ENCODE measurements at regions not wholly inside any gene's neighbourhood (a gene's known extent, or its start where the extent isn't known, plus 50 kb on each side); places are given as distances from the start of the nearest gene placed in this dataset.

DNA sequence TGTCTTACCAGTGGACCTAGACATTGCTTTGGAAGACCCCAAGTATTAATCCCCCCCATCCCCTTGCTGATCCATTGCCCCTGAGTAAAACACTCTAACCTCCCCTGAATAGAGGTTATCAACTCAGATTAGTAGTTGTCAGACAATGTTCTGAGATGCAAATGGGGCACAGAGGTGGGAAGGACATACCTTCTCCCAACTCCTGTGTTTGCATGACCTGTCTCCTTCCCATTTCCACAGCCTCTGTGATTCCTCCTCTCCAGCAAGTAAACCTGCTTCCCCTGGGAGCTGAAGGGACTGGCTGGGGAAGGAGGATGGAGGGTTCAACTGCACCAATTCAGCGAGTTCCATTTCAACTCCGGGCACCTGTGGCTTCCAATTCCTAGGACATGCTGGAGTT is 199.8 kb upstream of the SASH1 start:
- FAIRE-seq (no peak), DNase-seq (ENCODE audit: low spot score) (no peak)

DNA sequence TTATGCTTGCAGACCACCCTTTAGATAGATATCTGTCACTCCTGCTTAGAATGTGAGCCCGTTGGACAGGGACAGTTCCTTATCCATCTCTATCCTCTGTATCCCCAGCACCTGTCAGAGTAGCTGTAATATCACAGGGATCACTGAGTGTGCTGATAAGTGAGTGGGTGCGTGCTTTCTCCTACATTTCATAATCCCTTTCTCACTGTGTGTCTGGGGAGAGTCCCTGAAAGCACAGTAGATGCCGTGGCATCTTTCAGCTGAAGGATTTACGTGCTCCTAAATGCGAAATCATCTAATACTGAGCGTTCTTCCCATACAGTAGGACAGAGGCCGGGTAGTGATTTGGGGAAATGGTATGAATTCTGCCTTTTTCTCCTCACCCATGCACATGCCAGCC is 198.9 kb upstream of the SASH1 start:
- FAIRE-seq (no peak), DNase-seq (ENCODE audit: low spot score) (no peak)

DNA sequence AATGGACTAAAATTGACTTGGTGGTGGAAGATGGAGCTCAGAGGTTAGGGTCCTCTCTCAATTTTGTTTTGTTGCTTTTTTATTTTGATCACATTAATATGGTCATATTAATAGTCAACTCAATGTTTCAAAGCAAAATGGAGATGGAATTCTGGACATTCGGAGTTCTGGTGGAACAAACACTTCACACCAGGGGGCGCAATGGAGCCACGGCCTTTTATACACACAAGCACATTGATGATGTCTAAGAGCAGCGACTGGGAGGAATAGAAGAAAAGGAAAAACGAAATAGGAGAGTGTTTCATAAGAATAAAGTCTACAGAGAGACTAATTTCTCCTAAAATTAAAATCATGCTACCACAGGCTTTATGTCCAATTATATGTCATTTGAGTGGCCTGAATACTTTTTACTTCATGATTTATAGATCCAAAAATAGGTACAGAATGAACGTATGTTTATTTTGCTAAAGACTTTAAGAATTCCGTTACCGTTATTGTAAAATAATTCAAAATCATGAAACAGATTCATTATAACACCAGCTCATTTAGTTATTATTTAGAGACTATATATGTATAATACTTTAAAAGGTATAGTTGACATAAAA is 197.6 kb upstream of the SASH1 start:
- peak; percentile 61 for DNase-seq (ENCODE audit: low spot score)
- no peak for FAIRE-seq

DNA sequence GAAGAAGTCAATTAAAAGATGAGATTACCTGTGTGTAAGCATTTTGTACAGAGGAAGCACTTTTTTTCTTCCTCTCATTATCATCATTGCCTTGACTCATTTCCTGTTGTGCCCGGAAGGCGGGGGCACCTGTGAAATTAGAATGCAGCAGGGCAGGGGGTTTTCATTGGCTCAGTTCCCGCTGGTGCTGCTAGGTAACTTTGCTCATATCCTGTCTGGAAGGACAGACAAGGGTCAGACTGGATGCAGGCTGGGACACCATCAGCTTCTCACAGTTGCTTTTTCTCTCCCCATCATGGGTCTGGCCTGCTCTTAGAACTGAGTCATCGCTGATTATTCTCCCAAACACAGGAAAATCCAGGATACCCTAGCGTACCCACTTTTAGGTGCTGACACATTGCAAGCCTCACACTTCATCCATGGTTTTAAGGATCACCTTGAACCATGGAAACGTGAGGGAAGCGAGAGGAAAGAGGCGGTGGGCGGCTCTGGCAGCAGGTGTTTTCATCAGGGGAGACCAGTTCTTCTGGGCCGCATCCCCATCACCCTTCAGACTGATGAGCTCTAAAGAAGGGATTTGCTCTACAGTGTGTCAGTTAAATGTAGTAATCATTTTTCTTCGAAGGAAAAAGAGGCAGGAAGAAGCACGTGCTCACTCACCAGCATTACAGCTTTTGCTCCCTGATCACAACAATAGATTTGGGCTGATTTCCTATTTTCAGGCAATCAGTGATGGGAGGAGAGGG is 195.7 kb upstream of the SASH1 start:
- peak; percentile 51 for DNase-seq (ENCODE audit: low spot score)

DNA sequence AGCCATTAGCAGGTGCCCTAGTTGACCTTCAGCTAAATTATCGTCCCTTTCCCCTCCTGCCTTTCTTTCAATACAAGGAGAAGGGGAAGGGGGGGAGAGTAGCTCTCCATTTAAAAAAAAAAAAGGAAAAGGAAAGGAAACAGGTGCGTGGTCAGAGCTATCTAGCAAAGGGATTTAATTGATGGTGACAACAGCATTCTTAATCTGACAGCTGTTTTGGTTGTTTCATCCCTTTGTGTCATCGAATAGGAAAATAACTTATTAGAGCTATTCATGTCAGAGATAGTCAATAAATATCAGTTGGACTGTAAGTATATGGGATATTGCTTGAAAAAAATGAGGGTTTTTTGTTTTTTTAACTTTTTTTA is 195.2 kb upstream of the SASH1 start:
- no peak for FAIRE-seq
- no peak for DNase-seq (ENCODE audit: low spot score)

More for the DNA sequence above, 195.7 kb upstream of the SASH1 start:
- FAIRE-seq = peak; percentile 20

DNA sequence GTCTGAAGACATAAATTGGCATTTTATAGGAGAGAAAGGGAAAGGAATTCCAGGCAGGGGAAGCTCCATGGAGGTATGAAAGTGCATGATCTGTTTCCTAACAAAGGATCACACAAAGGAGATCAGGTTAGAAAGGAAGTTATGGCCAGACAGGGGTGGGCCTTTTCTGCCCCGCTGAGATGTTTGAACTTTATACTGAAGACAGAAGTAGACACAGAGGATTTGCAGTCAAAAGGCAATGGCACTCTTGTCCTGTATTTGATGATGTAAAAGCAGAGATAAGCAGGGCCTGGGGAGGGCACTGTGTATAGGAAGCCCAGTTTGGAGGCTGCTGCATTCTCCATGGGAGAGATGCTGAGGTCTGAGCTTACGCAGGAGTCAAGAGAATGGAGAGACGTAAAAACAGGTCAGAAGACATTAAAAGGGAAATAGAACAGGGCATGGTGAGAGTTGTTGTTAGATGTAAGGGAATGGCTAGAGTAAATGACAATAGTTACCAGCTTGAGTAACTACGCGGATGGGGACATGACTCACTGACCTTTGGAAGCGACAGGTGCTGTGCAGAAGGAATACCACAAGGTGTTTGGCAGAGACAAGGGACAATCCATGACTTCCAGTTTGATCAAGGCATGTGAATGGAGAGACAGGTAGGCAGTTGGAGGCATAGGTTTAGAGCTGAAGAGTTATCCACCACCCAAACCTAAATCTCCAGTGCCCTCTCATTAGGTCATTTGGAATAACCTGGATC is 190.6 kb upstream of the SASH1 start:
- FAIRE-seq (no peak), DNase-seq (ENCODE audit: low spot score) (no peak)

DNA sequence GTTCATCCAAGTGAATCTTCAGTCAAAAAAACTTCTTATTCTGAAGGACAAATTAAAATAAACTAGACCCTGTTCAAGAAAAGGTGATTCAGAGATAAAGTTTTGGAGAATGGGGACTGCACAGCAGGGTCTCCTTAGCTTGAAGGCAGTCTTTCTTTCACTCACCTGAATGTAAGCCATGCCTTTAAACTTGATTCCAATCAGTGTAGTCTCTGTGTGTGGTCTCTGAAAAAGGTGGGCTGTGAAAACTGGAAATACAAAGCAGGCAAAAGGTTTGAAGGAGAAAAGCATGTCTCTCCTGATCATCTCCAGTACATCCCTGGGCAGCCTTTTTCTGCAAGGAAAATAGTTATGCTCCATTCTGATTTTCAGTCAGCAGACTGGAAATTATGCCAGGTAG is 188.0 kb upstream of the SASH1 start:
- FAIRE-seq = no peak
- no peak for DNase-seq (ENCODE audit: low spot score)

DNA sequence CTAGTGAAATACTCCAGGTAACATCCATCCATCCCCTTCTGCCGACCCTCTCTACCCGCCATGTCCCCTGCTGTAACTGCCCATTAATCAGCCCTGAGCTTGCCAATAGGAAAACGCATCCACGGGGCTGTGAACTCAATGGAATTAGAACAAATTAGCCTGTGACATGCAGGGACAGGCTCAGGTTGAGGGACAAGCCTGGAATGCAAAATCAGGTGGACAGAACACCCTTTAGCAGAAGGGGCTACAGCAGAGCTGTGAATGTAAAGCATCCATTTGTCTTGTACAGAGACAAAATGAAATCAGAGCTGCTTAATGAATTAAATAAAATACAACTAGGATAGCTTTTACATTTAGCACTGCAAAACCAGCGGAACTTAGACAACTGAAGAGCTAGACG is 187.3 kb upstream of the SASH1 start:
- DNase-seq (ENCODE audit: low spot score) (no peak), FAIRE-seq (no peak)

DNA sequence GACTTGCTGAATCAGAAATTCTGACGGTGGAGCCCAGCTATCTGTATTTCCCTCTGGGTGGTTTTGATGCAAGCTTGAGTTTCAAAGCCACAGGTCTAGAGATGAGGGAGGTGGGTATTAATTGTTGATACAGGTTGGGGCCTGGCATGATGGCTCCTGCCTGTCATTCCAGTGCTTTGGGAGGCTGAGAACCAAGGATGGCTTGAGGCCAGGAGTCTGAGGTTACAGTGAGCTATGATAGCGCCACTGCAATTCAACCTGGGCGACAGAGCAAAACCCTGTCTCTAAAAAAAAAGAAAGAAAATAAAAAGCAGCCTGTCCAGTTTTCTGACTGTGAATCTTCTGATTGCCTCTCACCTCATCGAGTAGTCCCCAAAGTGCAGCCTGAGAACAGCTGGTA is 184.8 kb upstream of the SASH1 start:
- DNase-seq (ENCODE audit: low spot score) (no peak), FAIRE-seq (no peak)

DNA sequence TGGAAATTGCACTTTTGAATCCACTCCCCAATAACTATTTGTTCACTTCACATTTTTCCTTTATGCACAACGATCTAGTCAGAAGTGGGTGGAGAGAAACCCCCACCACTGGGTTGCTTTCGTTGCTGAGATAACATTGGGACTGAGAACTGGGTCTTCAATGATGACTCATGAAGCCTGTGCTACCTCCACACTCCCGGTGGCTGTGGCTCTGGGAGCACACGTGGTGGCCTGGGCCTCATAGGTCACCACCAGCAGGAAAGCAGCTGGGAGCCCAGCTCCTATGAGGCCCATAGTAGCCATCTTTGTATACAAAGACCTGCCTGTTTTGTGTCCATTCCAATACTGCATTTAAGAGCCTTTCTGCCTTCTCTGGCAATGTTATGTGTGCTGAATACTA is 178.0 kb upstream of the SASH1 start:
- DNase-seq (ENCODE audit: low spot score) (peak; percentile 17), FAIRE-seq (no peak)

DNA sequence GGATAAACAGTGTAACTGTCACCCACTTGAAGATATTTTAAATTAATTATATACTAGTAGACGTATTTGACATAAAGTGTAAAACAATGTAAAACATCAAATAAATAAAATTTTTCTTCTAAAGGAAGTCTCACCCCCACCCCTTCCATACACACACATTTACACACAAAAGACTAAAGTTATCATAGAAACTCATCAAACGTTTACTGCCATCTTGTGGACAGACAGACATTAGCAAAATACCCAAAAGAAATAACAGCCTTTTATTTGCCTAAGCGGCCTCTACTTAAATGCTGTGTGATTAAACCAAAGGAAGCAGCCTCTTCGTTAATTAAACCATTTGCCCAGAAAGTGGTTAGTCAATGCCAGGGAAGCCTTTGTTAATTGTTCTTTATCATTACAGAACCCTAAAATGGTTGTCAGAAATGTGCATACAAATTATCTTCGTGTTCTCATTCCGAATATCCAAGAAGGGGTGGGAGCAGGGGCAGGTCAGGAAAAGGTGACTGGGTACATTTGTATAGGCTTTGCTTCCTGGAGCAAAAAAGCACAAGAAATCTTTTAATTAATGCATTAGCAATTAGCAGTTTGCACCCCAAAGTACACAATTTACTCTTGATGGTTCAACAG is 176.2 kb upstream of the SASH1 start:
- no peak for FAIRE-seq
- peak; percentile 33 for DNase-seq (ENCODE audit: low spot score)

DNA sequence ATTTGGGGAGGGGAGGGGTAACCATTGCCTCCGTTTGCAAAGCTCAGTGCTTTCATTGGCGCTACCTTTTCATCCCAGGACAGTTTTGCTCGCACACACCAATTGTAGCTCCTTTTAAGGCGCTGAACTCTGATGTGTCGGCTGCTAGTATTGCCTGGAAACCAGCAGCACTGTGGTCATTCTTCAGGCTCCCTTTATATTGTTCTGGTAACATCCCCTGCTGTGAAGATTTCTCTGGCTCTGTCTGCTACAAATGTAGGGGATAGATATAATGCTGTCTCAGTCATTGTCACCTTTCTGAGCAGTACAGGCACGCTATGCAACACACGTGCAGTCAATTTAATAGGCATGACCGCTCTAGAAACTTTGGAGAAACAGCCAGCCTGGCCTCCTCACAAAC is 172.9 kb upstream of the SASH1 start:
- DNase-seq (ENCODE audit: low spot score) (no peak), FAIRE-seq (no peak)

DNA sequence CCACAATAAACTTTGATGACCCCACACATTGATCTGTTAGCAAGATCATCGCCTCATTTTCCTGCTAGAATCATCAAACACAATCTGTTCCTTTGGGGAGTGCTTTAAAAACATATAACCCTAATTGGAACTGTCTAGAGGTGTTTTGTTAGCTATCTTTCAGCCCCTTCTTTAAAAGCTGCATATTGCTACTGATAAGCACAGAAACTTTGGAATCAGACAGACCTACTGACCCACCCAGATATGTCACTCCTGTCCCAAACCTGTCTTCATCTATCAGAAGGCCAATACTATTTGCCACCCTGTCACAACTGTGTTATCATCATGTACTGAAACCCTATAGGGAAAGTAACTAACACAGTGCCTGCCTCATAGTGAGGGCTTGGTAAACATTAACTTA is 172.4 kb upstream of the SASH1 start:
- FAIRE-seq (no peak), DNase-seq (ENCODE audit: low spot score) (no peak)

DNA sequence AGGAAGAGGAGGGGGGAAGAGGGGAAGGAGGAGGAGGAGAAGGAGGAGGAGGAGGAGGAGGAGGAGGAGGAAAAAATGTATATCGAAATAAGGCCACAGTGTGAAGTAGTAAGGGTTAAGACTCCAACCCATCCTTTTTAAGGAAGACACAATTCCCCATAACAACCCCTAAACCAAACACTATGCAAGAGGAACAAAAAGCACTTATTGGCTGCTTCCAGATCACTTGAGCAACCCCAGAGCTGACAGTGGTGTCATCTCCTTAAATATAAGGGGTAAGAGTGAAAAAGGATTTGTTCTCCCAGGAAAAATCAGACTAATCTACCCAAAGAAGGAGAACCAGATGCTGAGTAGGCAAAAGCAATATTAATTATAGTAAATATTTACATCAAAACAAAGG is 169.1 kb upstream of the SASH1 start:
- FAIRE-seq (no peak), DNase-seq (ENCODE audit: low spot score) (no peak)

DNA sequence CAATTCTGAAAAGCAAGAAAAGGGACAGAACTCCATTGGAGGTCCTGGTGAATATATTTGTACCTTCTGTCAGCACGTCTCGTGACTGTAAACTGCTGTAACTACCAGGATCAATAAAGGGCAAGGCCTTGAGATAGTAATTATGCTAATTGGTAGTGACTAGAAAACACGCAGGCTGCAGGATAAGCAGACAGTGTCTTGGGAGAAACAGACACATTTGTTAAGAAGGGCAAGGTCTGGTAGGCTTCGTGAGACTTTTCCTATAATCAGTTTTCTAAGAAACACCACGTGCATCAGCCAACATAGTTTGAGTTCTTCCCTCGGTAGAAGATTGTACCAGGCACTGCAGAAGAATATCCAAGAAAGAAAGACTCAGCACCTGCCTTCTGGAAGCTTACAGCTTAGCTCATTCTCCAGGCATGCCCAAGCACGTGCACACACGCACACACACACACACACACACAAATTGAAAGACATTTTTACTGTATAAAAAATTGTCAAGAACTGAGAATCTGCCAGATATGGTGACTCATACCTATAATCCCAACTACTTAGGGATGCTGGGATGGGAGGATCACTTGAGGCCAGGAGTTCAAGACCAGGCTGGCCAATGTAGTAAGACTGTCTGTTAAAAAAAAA is 167.0 kb upstream of the SASH1 start:
- FAIRE-seq (no peak), DNase-seq (ENCODE audit: low spot score) (no peak)

DNA sequence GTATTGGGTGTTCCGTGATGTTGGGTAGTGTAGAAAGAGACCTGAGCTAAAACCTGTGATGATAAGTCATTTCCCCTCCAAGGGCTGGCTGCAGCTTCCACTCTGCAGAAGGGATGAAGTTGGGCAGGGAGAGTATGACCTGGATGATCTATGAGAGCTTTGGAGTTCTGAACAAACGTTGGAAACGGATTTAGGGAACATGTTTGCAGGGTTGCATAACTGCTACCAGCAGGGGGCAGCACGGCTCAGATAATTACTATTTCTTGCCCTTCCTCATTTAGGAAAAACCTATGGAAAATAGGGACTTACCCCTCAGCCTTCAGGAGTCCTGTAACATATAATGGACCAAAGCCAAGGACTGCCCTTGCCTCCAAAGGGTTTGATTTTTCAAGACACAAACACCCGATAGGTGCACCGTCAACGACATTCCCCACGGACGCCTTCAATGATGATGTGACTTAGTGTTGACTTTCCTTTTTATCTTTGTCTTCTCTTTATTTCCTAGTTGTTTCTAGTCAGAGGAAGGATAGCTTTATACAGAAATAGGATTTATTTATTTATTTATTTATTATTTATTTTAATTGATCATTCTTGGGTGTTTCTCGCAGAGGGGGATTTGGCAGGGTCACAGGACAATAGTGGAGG is 164.9 kb upstream of the SASH1 start:
- peak; percentile 39 for DNase-seq (ENCODE audit: low spot score)
- FAIRE-seq = no peak

DNA sequence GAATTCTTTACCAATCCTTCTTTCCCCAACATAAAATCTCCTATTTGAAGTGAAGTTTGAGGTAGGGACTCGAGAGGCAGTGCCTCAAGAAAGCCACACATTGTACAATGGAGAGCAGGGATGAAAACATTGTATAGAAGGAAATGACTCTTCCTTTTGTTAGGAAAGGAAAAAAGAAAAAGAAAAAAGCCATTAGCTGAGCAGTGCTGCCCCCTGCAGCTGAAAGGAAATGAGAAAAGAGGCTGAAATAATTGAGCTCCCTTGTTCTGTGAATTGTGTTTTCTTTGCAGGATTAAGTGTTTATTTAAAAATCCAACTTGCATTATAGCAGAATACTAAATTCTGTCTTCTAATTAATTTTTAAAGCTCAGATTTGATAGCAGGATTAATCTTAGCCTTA is 162.9 kb upstream of the SASH1 start:
- peak; percentile 37 for DNase-seq (ENCODE audit: low spot score)
- no peak for FAIRE-seq

DNA sequence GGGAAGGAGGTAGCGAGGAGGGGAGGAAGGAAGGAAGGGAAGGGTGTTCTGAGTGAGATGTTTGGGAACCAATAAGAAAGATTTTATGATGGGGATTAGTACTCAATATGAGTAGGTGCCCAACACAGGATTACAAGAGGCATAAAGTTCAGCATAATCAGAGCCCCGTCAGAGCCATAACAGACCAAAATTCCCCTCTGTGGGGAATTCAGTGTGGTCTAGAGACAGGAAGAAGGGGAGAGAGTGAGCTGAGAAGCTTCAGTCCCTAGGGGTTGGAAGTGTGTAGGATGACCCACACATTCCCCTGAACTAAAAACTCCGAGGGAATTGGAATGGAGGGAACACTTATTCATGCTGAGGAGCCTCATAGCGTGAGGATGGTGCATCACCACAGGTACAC is 160.3 kb upstream of the SASH1 start:
- DNase-seq (ENCODE audit: low spot score) (no peak), FAIRE-seq (no peak)

DNA sequence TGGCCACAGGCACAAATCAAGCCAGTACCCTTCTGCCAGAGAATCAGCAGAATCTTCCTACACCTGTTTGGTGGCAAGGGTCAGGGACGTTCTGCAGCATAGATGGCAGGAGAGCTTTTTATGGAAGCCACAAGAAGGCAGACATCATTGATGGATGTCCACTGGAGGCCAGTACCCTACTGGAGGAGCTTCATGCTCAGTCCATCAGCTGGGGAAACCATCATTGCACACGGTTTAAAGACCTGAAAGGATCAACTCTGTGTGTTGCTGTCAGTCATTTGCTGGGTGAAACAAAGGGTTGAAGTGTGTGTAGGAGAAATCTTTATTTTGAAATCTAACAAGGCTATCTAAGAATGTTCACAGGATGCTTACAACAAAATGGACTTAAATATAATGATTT is 158.9 kb upstream of the SASH1 start:
- DNase-seq (ENCODE audit: low spot score) (no peak), FAIRE-seq (no peak)

DNA sequence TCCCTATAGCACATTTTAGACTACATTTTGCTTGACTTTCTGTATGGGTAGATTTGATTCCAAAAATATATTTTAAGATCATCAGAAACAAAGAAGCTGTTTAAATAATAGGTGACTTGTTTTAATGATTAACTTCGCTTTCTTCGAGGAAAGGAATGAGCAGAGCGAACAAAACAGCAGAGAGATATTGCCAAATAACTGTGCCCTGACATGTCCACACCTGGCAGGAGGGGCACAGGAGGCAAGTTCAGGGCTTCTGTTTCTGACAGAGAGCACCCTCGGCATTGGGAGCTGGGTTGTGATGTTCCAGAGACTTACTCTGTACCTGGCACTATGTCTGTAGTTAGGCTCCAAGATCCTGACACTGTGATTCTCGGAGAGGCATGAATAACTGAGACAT is 155.7 kb upstream of the SASH1 start:
- FAIRE-seq (no peak), DNase-seq (ENCODE audit: low spot score) (no peak)

DNA sequence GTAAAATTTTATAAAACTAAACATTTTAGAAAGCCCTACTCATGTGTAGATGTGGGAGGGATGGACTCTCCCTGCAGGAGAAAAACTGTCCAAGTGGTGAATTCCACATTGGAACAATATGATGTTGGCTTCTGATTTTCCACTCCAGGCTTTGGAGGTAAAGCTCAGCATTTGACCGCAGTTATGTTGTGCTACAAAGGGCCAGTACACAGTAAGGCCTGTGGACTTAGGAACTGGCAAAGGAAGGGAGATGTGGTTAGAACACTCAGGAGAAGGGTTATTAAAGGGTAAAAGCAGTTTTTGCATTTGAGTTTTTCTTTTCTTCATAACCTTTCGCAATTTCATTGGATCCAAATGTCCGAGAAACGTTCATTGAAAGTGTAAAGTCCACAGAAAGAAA is 150.3 kb upstream of the SASH1 start:
- FAIRE-seq (no peak), DNase-seq (ENCODE audit: low spot score) (peak; percentile 32)
